GM18868 (cell line): ENCODE measurements at regions not wholly inside any gene's neighbourhood (a gene's known extent, or its start where the extent isn't known, plus 50 kb on each side); places are given as distances from the start of the nearest gene placed in this dataset.

Experiments used
- ATAC-seq: cut with Tn5 transposase; IDR thresholded peaks from one replicate; pipeline ENCODE4 v1.9.1; 2021; ENCODE audit warnings: mild to moderate bottlenecking, moderate library complexity; ENCODE audit not compliant: unreplicated experiment

- no peak for ATAC-seq
Measured at GRCh38 chr9:18020121-18020745, 441.4 kb downstream of the SH3GL2 start.

DNA sequence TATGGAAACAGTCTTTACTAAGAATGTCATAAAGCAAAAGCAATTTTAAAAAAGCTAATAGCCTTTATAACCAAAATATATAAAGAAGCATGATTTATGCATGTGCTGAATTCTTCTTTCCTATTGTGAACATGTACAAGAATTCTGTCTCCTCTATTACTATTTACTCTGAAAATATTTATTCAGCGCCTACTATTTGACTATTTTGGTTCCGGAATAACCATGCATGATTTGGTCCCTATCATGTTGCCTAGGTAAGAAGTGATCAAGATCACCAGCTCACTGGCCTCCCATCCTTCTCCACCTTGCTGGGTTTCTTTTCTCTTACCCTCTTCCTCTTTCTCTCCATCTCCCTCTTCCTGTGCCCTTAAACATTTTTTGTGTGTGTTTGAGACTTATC, 443.8 kb downstream of the SH3GL2 start:
- ATAC-seq = no peak

- ATAC-seq = no peak
Measured at GRCh38 chr9:18023332-18023731, 444.5 kb downstream of the SH3GL2 start.

- ATAC-seq = no peak
Measured at GRCh38 chr9:18032636-18033035, 441.3 kb upstream of the ADAMTSL1 start.

- no peak for ATAC-seq
Measured at GRCh38 chr9:18036422-18037187, 437.3 kb upstream of the ADAMTSL1 start.

DNA sequence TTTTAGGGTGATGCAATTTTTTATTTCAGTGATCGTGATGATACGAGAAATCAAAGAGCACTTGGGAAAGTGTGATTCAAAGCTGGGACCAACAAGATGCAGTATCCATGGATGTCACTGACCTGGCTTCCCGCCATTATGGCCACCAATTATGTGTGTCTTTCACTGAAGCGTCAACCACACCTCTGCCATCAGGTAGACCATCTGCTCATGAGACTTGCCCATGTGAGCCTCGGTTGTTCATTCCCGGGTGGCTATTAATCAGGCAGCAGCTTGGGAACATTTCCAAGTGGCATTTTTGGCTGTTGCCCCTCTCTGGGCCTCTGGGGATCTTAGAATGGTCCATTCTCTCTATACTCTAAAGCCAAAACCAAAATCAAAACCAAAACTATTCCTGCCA, 436.0 kb upstream of the ADAMTSL1 start:
- no peak for ATAC-seq

DNA sequence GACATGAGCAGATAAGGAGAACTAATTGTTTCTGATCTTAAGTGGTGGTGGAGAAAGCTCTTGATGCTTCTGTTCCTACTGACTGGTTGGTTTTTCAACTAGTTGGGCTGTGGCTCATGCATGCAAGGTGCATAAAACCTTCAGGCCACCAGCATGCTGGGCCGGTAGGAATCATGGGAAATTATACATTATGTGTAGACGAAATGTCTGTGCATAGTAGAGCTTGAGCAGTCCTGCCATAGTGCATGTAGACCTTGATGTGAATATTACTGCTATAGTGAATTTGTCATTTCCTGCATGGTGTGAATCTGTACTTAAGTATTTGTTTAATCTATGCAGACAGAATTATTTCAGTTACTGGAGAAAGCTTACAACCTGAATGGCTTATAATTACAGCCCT, 433.6 kb upstream of the ADAMTSL1 start:
- no peak for ATAC-seq

DNA sequence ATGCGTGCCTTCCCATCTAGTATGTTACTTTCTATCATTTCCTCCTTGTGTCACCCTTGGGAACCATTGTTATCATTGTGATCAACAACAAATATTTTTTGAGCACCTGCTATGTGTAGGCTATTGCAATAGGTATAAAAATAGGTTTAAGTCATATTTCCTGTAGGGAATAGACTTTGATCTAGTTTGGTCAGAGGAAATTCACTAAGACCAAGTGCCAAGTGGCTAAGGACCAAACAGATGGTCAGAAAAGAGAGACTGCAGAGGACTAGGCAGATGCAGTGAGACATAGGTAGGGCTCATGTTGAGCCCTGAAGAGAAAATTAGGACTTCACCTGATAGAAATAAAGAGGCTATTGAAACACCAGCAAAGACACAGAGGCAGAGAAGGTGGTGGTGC, 430.0 kb upstream of the ADAMTSL1 start:
- no peak for ATAC-seq

- ATAC-seq = no peak
Measured at GRCh38 chr9:18045326-18045725, 428.6 kb upstream of the ADAMTSL1 start.

GRCh38 chr9:18046068-18046467, 427.9 kb upstream of the ADAMTSL1 start:
- ATAC-seq = no peak

GRCh38 chr9:18051638-18052037, 422.3 kb upstream of the ADAMTSL1 start:
- no peak for ATAC-seq

DNA sequence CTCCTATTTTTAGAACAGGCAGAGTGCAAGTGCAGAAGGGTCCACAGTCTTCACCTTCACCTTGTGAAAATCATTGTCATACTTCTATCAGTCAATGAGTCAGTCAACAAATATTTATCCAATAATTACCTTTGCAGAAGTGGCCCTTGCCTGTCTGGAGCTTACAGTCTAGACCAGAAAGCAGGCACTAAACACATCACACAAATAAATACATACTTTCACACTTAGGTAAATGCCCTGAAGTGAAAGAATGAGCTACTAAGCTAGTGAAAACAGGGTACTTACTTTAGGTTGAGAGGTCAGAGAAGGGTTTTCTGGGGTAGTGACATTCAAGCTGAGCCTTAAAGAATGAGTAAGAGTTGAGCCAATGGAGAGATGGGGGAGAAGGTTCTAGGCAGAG, 421.9 kb upstream of the ADAMTSL1 start:
- no peak for ATAC-seq

DNA sequence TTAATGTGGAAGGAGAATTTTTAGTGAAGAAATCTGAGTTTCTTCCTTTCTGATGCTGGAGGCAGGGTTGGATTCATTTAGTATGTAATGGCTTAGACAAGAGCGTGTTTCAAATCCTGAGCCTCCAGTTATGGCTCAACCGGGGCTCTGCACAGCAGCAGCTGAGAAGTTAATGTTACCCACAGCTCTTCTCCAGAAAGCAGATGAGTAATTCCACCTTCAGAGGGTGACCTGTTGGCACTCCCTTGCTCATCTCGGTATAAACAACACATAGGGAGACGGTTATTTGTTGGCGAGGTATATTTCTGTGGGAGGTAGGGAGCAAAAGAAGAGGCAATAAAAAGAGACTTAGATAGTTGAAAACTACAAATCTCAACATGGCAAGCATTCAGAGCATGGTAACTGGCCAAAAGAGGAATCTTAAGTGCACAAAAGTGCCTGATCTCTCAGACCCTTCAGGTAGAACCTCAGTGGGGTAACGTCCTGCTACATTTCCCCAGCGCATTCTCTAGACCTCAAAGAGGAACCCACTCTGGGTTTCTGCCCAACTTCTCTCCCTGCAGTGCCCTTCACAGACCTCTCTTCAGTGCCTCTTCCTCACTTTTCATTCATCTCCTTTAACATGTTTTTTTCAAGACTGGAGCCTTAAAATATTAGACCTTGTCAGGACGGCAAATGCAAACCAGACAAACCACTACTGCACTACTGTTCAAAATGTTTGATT, 417.5 kb upstream of the ADAMTSL1 start:
- ATAC-seq = peak; percentile 6

GRCh38 chr9:18056993-18057369, 417.0 kb upstream of the ADAMTSL1 start:
- peak; percentile 84 for ATAC-seq

DNA sequence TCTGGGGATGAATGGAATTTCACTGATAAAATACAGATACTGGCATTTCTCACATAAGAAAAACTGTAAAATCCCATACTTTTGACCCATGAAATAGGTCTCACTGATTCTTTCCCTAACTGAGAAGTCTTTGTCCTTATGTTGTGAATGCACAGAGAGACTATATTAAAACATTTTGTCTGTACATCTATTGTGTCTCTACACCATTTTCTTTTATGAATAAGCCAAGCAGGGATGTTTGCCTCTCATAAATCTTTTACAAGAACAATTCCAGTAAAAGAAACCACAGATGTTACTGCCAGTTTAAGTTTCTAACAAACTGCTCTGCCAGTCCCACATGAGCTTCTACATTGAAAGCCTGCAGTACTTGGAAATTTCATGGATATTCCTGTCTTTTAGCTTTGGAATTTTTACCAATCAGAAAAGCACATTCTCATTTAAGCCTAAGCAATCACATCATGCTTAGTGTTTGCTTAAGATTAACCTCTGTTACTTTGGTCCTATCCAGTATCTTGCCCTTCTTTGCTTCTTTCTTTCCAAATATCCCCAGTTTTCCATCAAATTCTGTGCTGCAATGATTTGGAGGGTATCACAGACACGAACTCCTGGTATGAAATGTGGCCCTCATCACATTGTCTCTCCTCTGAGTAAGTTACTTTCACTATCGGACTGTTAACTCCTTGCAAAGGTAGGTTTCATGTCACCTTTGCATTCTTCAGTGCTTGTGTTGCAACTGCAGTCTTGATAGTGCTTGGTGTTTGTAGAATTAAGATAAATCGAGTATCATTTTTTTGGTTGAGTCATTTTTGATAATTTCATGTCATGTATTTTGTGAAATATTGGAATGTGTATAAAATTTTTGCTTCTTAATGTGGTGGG, 415.1 kb upstream of the ADAMTSL1 start:
- no peak for ATAC-seq

GRCh38 chr9:18059447-18059846, 414.5 kb upstream of the ADAMTSL1 start:
- no peak for ATAC-seq

- no peak for ATAC-seq
Measured at GRCh38 chr9:18060269-18060934, 413.6 kb upstream of the ADAMTSL1 start.

- no peak for ATAC-seq
Measured at GRCh38 chr9:18061332-18061731, 412.6 kb upstream of the ADAMTSL1 start.

GRCh38 chr9:18061856-18062255, 412.1 kb upstream of the ADAMTSL1 start:
- no peak for ATAC-seq

DNA sequence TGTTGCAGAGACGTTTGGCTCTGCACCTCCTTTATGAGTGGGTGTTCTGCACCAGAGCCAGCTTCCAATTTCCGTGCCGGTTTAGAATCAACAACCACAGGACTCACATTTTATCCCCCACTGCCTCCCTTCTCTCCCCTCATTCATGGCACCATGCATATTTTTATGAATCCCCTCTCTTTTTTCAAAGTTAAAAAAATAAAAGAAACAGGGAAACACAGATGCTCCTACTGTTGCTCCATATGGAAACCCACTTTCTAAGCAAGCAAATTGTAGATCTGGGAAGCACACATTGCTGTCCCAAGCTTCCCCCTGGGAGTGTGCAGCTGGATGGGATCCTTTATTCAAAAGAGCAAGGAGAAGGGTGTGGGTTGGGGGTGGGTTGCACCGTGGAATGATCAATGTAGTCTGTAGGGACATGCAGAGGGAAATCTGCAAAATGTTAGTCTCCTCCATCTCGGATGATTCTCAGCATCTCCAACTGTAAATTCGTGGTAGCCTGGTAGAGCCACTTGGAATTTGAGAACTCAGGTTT, 410.0 kb upstream of the ADAMTSL1 start:
- ATAC-seq = no peak
